Activated CD8-positive, alpha-beta T cell treated with anti-CD3 and anti-CD28 coated beads for 36 hours (primary cell): ENCODE measurements at regions not wholly inside any gene's neighbourhood (a gene's known extent, or its start where the extent isn't known, plus 50 kb on each side); places are given as distances from the start of the nearest gene placed in this dataset.

ENCODE experiments used
- ATAC-seq: fragments of 200-7000 bp; cut with Tn5 transposase; one replicate; pipeline ENCODE4 v1.10.0; 2021; ENCODE audit warnings: mild to moderate bottlenecking, moderate library complexity
- CTCF ChIA-PET: fragments of 350-600 bp; sonication (Branson Sonifier 250); formaldehyde crosslinking; loops from one replicate; lab custom pipeline; 2021; ENCODE audit warnings: antibody characterized with exemption; lab: Charles Lee
- POLR2A ChIA-PET: fragments of 350-600 bp; sonication (Branson Sonifier 250); formaldehyde crosslinking; loops from one replicate; lab custom pipeline; 2021; ENCODE audit warnings: antibody characterized with exemption; lab: Charles Lee
- DNase-seq: peaks from one replicate; pipeline ENCODE4 v3.0.0-alpha.2; 2020
- H3K27ac Mint-ChIP-seq: one replicate; pipeline ENCODE4 v1.8.0; 2021; ENCODE audit warnings: mild to moderate bottlenecking, mixed read lengths
- H3K27me3 Mint-ChIP-seq: one replicate; pipeline ENCODE4 v1.8.0; 2021; ENCODE audit warnings: mixed read lengths
- H3K36me3 Mint-ChIP-seq: one replicate; pipeline ENCODE4 v1.8.0; 2021; ENCODE audit warnings: low read depth, mixed read lengths
- H3K4me1 Mint-ChIP-seq: one replicate; pipeline ENCODE4 v1.8.0; 2021; ENCODE audit warnings: low read depth, mixed read lengths
- H3K4me3 Mint-ChIP-seq: one replicate; pipeline ENCODE4 v1.8.0; 2021; ENCODE audit warnings: mild to moderate bottlenecking, moderate library complexity, mixed read lengths
- H3K9me3 Mint-ChIP-seq: one replicate; pipeline ENCODE4 v1.8.0; 2021; ENCODE audit warnings: mixed read lengths
- intact Hi-C: fragments of 100-400 bp; cut with micrococcal nuclease; formaldehyde crosslinking; loops from one replicate; pipeline ENCODE4 v1.10.0; 2022
- TF ChIP-seq, protein P1 (sequence below): fragments of 200-600 bp; IDR thresholded peaks from one replicate; pipeline ENCODE4 v1.8.0; 2022; ENCODE audit warnings: antibody characterized with exemption, mild to moderate bottlenecking

DNA sequence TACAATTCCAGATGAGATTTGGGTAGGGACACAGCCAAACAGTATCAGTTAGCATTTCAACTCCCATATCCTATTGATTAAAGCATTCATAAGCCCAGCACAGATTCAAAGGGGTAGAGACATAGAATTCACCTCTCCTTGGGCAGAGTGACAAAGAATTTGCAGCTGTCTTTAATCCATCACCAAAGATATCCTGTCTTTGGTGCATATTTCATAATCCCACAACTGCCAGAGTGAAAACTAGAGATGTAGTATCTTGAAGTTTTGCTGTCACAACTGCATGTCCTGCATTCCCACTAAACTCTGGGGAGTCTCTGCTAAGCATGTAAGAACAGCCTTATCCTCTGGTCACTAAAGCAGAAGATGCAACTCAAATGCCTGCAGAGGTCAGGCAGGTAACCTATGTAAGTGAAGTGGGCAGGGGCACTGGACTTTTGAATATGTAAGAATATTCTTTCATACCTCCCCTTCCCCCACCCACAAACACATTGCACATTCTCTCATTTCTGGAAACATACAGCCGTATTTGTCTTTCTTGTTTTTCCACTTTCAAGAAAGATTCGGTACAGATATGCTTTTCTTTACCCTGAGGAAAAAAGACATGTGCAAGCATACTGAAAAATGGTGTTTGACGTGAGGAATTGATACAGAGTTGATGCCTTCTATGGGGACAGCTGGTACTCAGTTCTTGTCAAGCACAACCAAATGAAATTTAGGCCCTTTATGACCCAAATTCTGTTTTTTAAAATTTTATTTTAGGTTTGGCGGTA, 283.1 kb downstream of the SP3 start:
- peaks cover 6% of the 10 kb centered on the region for H3K27me3 Mint-ChIP-seq
- POLR2A ChIA-PET, result no interaction called here

DNA sequence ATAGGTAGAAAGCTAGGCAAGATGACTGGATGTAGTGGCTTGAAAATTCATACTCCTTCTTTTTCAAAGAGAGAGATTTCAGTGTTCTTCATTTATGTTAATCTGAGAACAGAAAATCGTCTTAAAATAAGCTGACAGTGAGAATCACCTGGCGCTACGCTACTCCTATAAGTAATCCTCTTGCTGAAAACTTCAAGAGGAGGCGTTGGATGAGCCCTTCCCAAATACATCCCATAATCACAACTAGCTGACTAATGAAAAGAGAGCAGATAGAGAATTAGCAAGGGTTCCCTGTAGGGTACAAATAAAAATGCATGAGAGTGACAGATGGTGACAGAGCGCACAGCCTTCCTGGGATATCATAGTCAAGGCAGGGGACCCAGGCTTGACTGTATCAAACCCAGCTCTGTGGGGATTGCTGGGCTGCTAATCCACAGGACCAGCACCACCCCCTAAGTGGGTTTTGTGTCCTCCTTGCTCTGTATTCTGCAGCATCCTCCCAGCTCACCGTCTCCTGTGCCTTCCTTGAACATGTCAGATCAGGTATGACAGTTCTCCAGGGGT, 280.2 kb downstream of the SP3 start:
- H3K27me3 Mint-ChIP-seq, result no peaks in the 10 kb centered on the region
- H3K36me3 Mint-ChIP-seq, result no peaks in the 10 kb centered on the region
- ATAC-seq, result no peak
- no peak overlapping the region for H3K4me3 Mint-ChIP-seq
- POLR2A ChIA-PET, result no interaction called here
- H3K4me1 Mint-ChIP-seq, result no peaks in the 10 kb centered on the region
- TF ChIP-seq, protein P1, sequence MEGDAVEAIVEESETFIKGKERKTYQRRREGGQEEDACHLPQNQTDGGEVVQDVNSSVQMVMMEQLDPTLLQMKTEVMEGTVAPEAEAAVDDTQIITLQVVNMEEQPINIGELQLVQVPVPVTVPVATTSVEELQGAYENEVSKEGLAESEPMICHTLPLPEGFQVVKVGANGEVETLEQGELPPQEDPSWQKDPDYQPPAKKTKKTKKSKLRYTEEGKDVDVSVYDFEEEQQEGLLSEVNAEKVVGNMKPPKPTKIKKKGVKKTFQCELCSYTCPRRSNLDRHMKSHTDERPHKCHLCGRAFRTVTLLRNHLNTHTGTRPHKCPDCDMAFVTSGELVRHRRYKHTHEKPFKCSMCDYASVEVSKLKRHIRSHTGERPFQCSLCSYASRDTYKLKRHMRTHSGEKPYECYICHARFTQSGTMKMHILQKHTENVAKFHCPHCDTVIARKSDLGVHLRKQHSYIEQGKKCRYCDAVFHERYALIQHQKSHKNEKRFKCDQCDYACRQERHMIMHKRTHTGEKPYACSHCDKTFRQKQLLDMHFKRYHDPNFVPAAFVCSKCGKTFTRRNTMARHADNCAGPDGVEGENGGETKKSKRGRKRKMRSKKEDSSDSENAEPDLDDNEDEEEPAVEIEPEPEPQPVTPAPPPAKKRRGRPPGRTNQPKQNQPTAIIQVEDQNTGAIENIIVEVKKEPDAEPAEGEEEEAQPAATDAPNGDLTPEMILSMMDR, result no peak
- H3K9me3 Mint-ChIP-seq, result no peaks in the 10 kb centered on the region
- intact Hi-C loops, result no loop called here
- H3K27ac Mint-ChIP-seq, result no peak overlapping the region
- DNase-seq, result no peak
- CTCF ChIA-PET, result no interaction called here

More for the DNA sequence above, 283.1 kb downstream of the SP3 start:
- no peak overlapping the region for H3K27ac Mint-ChIP-seq
- intact Hi-C loops, result no loop called here
- no peaks in the 10 kb centered on the region for H3K36me3 Mint-ChIP-seq
- H3K4me3 Mint-ChIP-seq, result no peak overlapping the region
- no peaks in the 10 kb centered on the region for H3K9me3 Mint-ChIP-seq
- CTCF ChIA-PET, result no interaction called here
- TF ChIP-seq, protein P1, result no peak
- H3K4me1 Mint-ChIP-seq, result no peaks in the 10 kb centered on the region
- DNase-seq, result no peak
- no peak for ATAC-seq

DNA sequence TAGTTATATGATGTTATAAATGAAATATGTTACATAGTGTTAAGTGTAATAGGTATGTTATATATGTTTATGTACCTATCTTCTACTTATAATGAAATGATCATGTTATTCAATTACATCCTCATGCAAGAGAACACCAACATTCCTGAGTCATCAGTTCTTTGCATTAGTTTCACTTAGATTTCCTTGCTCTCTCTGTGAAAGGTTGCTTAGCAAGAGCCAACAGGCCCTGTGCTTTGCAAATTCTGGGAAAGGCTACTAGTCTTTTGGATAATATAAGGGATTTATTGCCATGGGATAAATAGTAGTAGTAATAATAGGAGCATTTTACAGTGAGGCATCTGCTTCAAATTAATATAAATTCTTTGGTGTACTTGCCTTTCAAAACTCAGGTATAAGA, 274.8 kb downstream of the SP3 start:
- CTCF ChIA-PET, result no interaction called here
- intact Hi-C loops, result no loop called here

DNA sequence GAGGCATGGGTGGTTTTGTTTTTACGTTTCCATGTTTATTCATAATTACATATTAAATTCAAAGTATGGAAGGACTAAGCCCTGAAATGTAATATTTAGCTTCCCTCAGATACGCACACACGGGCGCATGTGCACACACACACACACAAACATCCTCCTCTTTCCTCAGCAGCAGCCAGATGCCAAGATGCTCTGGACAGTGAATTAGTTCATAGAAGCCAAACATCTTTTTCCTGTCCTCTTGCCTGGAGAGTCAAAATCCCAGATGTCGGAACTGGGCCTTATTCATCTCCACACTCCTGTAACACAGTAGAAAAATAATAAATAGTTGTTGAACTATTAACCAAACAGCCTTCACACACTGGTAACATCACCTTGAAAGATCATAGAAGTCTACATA, 273.1 kb downstream of the SP3 start:
- intact Hi-C loops, result no loop called here
- POLR2A ChIA-PET, result no interaction called here
- TF ChIP-seq, protein P1, result no peak
- no peak for ATAC-seq
- Mint-ChIP-seq H3K9me3 (no peaks in the 10 kb centered on the region), H3K4me1 (no peaks in the 10 kb centered on the region), H3K4me3 (no peak overlapping the region), H3K27ac (no peak overlapping the region), H3K36me3 (no peaks in the 10 kb centered on the region), H3K27me3 (peaks cover 8% of the 10 kb centered on the region)
- CTCF ChIA-PET, result no interaction called here
- no peak for DNase-seq

More for the DNA sequence above, 274.8 kb downstream of the SP3 start:
- TF ChIP-seq, protein P1, result no peak
- no peak for DNase-seq
- no peaks in the 10 kb centered on the region for H3K9me3 Mint-ChIP-seq
- H3K27me3 Mint-ChIP-seq, result peaks cover 8% of the 10 kb centered on the region
- no peak overlapping the region for H3K27ac Mint-ChIP-seq
- no peaks in the 10 kb centered on the region for H3K36me3 Mint-ChIP-seq
- ATAC-seq, result no peak
- no peaks in the 10 kb centered on the region for H3K4me1 Mint-ChIP-seq
- H3K4me3 Mint-ChIP-seq, result no peak overlapping the region
- POLR2A ChIA-PET, result no interaction called here

DNA sequence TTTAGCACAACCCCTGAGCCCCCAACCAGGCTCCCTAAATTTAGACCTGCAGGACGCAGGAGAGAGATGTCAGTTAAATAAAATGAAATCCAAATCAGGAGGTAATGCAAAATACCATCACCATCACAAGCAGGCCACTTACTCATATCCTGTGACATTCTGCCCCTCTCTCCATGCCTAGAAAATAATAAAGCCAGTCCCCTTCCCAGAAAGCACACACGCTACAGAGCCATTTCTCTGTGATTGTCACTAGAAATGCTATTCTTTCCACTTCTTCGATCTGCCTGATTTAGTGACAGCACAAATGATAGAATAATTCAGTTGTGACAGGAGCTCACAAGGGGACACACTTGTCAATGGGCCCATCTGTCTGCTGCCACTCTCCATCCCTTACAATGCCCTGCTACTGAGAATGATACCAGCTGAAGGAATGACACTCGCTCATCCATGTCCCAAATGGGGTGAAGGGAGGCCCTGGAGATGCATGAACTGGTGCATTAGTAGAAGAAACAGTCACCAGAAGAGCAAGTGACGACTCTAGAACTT, 272.1 kb downstream of the SP3 start:
- CTCF ChIA-PET, result no interaction called here
- no peak overlapping the region for H3K27ac Mint-ChIP-seq
- POLR2A ChIA-PET, result interaction anchor here (0.5 to 0.7 kb wide), 2 partner anchors 174 to 412 kb away, joined by 3 to 4 read pairs; no protein-coding TSS in a partner anchor
- intact Hi-C loops, result no loop called here
- peaks cover 8% of the 10 kb centered on the region for H3K27me3 Mint-ChIP-seq
- no peaks in the 10 kb centered on the region for H3K9me3 Mint-ChIP-seq
- H3K4me1 Mint-ChIP-seq, result no peaks in the 10 kb centered on the region
- H3K4me3 Mint-ChIP-seq, result no peak overlapping the region
- no peaks in the 10 kb centered on the region for H3K36me3 Mint-ChIP-seq
- ATAC-seq, result no peak
- TF ChIP-seq, protein P1, result no peak
- DNase-seq, result no peak
